ENCODE measurements at regions not wholly inside any gene's neighbourhood (a gene's known extent, or its start where the extent isn't known, plus 50 kb on each side); places are given as distances from the start of the nearest gene placed in this dataset.

GRCh38 chr4:124536946-124537345, 175.6 kb downstream of the ANKRD50 start:
- Histone ChIP-seq H3K9me3 (replicated peaks) (no peaks in the 10 kb centered on the region), H3K27me3 (ENCODE audit: low read depth) (no peaks in the 10 kb centered on the region), H3K4me1 (no peaks in the 10 kb centered on the region), H3K4me3 (no peak overlapping the region), H3K27ac (replicated peaks) (no peak overlapping the region), H3K36me3 (no peaks in the 10 kb centered on the region)
- intact Hi-C loops (cut with micrococcal nuclease) = no loop called here
- TF ChIP-seq CTCF (IDR thresholded peaks at IDR 0.05; ENCODE audit: borderline replicate concordance) = no peak
- DNase-seq = no peak

GRCh38 chr4:124537971-124538370, 174.6 kb downstream of the ANKRD50 start:
- Histone ChIP-seq H3K36me3 (no peaks in the 10 kb centered on the region), H3K4me3 (no peak overlapping the region), H3K9me3 (replicated peaks) (no peaks in the 10 kb centered on the region), H3K27me3 (ENCODE audit: low read depth) (no peaks in the 10 kb centered on the region), H3K4me1 (no peaks in the 10 kb centered on the region), H3K27ac (replicated peaks) (no peak overlapping the region)
- TF ChIP-seq CTCF (IDR thresholded peaks at IDR 0.05; ENCODE audit: borderline replicate concordance) = no peak
- intact Hi-C loops (cut with micrococcal nuclease) = no loop called here
- no peak for DNase-seq

- no peaks in the 10 kb centered on the region for H3K36me3 ChIP-seq
- TF ChIP-seq CTCF (IDR thresholded peaks at IDR 0.05; ENCODE audit: borderline replicate concordance) = no peak
- no peaks in the 10 kb centered on the region for H3K27me3 ChIP-seq (ENCODE audit: low read depth)
- H3K4me3 ChIP-seq = no peak overlapping the region
- no peak for DNase-seq
- H3K4me1 ChIP-seq = no peaks in the 10 kb centered on the region
- intact Hi-C loops (cut with micrococcal nuclease) = no loop called here
- H3K9me3 ChIP-seq (replicated peaks) = no peaks in the 10 kb centered on the region
- no peak overlapping the region for H3K27ac ChIP-seq (replicated peaks)
These were observed 172.5 kb downstream of the ANKRD50 start for GRCh38 chr4:124540014-124540413.

- Histone ChIP-seq H3K27me3 (ENCODE audit: low read depth) (no peaks in the 10 kb centered on the region), H3K4me3 (no peak overlapping the region), H3K4me1 (no peaks in the 10 kb centered on the region), H3K9me3 (replicated peaks) (no peaks in the 10 kb centered on the region), H3K27ac (replicated peaks) (no peak overlapping the region), H3K36me3 (no peaks in the 10 kb centered on the region)
- intact Hi-C loops (cut with micrococcal nuclease) = no loop called here
- DNase-seq = no peak
- TF ChIP-seq CTCF (IDR thresholded peaks at IDR 0.05; ENCODE audit: borderline replicate concordance) = no peak
These were observed 170.7 kb downstream of the ANKRD50 start for GRCh38 chr4:124541652-124542420.

- Histone ChIP-seq H3K36me3 (no peaks in the 10 kb centered on the region), H3K27ac (replicated peaks) (no peak overlapping the region), H3K4me3 (no peak overlapping the region), H3K27me3 (ENCODE audit: low read depth) (no peaks in the 10 kb centered on the region), H3K9me3 (replicated peaks) (peaks cover 2% of the 10 kb centered on the region), H3K4me1 (no peaks in the 10 kb centered on the region)
- DNase-seq = no peak
- intact Hi-C loops (cut with micrococcal nuclease) = no loop called here
- TF ChIP-seq CTCF (IDR thresholded peaks at IDR 0.05; ENCODE audit: borderline replicate concordance) = no peak
These were observed 156.6 kb downstream of the ANKRD50 start for GRCh38 chr4:124555959-124556358.

All from left ventricle myocardium inferior (tissue), 1 donor.